ENCODE measurements at regions not wholly inside any gene's neighbourhood (a gene's known extent, or its start where the extent isn't known, plus 50 kb on each side); places are given as distances from the start of the nearest gene placed in this dataset.
"Not testable (repeated sequence)": the region's sequence is repeated elsewhere in the genome, so short reads cannot be mapped to it uniquely, and the experiment has no call there.

DNA sequence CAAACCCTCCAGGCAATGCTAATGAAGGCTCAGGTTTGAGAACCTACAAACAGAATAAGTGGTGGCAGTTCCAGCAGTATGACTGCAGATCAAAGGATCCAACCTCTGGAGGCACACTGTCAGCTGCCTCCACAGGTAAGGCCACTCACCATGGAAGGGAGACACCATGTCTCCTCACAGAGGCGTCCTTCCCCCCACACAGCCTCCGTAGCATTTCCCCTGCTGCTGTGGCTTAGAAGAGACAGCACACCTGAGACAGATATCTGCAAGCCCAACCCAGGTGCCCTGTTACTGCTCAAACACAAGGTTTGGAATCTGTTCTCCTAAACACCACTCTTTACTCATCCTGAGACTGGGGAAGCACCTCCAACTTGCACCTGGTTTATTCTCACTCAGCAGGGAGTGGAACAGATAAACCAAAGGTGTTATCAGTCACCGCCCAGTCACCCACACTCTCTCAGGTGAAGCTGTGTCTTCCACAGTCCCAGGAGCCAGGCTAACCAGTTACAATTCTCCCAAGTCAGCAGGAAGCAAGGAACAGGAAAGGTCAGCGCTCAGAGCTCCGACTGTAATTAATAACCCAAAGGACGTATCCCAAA, 311.2 kb downstream of the FOXO1 start:
- DNase-seq (ENCODE audit: low spot score): no peak

DNA sequence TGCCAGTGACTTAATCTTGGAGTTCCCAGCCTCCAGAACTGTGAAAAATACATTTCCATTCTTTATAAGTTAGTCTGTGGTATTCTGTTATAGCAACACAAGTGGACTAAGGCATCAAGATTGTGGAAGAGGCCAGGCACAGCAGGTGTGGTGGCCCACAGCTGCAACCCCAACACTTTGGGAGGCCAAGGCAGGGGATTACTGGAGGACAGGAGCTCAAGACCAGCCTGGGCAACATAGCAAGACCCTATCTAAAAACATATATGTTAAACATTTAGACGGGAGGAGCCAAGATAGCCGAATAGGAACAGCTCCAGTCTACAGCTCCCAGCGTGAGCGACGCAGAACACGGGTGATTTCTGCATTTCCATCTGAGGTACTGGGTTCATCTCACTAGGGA, 310.4 kb downstream of the FOXO1 start:
- no peak for DNase-seq (ENCODE audit: low spot score)

DNA sequence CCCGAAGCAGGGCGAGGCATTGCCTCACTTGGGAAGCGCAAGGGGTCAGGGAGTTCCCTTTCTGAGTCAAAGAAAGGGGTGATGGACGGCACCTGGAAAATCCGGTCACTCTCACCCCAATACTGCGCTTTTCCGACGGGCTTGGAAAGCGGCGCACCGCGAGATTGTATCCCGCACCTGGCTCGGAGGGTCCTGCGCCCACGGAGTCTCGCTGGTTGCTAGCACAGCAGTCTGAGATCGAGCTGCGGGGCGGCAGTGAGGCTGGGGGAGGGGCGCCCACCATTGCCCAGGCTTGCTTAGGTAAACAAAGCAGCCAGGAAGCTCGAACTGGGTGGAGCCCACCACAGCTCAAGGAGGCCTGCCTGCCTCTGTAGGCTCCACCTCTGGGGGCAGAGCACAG, 310.0 kb downstream of the FOXO1 start:
- not testable (repeated sequence) for DNase-seq (ENCODE audit: low spot score)

DNA sequence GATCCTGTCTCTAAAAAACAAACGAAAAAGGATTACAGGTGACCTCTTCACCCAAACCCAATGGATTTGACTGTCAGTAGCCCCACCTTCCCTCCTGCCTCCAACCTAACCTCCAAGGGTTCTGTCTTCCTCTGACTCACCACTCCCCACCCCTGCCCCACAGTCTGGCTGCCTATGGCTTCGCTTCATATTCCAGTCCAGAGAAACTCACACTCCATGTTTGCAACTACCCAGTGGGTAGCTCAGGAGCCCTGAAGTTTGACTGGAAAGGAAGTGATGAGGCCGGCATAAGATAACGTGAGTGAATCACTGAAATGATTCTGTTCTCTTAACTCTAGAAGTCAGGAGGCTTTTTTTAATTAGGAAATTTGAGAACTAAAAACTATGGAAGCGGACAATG, 303.9 kb downstream of the FOXO1 start:
- peak; percentile 5 for DNase-seq (ENCODE audit: low spot score)

DNA sequence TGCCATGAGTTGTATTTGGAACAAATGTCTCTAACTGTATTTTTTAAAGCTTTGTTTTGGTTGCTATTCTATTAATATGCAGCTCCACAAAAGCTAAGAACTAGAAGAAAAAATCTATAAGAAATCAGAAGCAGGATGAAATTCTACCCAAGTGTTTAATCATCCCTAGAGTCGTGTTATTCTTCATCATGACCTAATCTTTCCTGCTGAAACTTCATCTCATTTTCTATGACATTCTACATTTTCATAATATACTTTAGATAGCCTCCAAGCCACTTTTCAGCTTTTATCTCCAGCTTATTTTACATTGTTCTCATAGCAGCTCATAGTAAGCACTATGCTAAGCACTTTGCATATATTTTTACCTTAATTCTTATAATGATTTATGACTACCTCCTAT, 302.8 kb downstream of the FOXO1 start:
- DNase-seq (ENCODE audit: low spot score): no peak

- no peak for DNase-seq (ENCODE audit: low spot score)
Measured at GRCh38 chr13:40366119-40366518, 300.3 kb downstream of the FOXO1 start.

- DNase-seq (ENCODE audit: low spot score): no peak
Measured at GRCh38 chr13:40368127-40368891, 298.1 kb downstream of the FOXO1 start.

DNA sequence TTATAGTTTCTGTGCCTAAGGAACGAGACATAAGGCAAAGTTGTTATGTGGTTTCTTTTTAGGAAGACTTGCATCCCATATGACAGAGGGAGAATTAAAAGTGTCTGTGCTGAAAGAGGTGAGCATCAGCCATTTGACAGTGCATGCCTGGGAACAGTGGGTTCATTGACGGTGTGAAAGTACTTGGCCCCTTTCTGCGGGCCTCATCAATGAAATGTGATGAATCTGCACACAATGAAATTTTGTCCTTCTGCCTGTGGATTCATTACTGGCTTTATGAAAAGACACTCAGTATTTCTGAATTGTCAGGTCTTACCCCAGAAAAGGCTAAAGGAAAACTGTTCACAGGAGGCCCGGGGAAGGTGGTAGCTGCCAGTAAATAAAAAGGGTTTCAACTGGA, 295.8 kb downstream of the FOXO1 start:
- DNase-seq (ENCODE audit: low spot score): no peak

DNA sequence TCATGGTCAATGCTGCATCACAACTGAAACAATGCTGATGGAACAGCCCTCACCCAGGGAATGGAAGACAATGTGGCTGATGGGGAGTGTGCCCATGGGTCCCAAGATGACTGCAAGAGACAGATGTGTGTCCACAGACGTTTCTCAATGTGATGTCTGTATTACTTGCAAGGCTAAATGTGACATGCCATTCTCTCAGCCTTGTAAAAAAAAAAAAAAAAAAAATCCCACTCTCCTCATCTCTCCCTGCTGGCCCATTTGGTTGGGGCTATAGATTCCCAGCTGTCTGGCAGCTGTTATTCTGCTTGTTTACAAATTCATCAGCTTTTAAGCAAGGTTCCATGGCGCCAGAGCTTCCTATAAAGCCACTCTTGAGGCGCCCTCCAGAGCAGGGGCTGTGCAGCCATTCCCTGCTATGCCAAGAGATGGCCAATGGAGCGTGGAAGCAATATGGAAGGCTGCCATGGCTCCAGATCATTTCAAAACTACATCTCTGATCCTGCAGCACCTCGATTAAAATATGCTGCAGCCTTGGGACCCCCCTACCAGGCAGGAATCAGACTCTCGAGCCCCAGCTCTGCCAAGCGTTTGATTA, 294.8 kb downstream of the FOXO1 start:
- no peak for DNase-seq (ENCODE audit: low spot score)

GRCh38 chr13:40373608-40374007, 292.8 kb downstream of the FOXO1 start:
- not testable (repeated sequence) for DNase-seq (ENCODE audit: low spot score)

DNA sequence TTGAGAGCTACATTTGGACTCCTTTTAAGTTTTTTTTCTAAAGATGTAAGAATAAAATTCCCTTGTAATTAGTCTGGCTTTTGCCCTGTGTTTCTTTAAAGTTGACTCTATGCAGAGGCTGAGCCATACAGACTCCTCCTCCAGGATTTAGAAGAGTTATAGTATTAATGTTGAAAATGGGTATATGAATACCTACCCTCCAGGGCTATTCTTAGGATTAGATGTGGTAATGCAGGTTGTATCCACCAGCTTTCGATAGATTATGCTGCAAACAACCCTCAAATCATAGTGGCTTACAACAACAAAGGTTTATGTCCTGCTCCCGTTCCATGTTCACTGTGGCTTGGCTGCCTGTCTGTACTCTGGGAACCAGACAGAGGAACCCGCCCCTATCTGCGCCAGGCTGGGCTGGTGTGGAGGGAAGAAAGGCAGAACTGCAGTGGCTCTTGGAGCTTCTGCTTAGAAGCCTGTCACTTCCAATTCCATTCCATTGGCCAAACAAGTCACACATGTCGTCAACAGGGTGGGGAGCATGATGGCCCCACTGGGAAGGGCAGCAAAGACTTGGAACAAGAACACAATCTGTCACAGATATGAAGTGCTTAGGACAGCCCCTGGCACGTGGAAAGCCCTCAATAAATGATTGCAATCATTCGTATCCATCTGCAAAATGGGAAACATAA, 290.8 kb downstream of the FOXO1 start:
- DNase-seq (ENCODE audit: low spot score): no peak

GRCh38 chr13:40376296-40376849, 290.1 kb downstream of the FOXO1 start:
- no peak for DNase-seq (ENCODE audit: low spot score)

- no peak for DNase-seq (ENCODE audit: low spot score)
Measured at GRCh38 chr13:40376867-40377535, 289.4 kb downstream of the FOXO1 start.

DNA sequence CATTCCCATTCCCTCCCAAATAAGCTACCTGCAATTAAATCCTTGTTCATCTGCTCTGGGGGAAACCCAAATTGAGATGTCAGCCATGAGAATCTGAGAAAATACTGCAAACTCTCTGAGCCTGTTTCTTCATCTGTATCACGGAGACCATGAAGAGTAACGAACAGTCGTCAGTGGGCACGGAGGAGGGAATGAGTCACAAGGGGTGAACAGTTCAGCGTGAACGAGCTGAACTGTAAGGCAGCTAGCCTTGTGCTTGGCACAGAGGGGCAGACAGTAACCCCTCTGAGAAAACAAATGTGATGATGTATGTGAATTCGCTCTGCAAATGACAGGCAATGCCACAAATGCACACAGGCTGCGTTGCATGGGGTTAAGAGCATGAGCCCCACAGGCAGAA, 288.7 kb downstream of the FOXO1 start:
- DNase-seq (ENCODE audit: low spot score): no peak

- no peak for DNase-seq (ENCODE audit: low spot score)
Measured at GRCh38 chr13:40379196-40379595, 287.2 kb downstream of the FOXO1 start.

DNA sequence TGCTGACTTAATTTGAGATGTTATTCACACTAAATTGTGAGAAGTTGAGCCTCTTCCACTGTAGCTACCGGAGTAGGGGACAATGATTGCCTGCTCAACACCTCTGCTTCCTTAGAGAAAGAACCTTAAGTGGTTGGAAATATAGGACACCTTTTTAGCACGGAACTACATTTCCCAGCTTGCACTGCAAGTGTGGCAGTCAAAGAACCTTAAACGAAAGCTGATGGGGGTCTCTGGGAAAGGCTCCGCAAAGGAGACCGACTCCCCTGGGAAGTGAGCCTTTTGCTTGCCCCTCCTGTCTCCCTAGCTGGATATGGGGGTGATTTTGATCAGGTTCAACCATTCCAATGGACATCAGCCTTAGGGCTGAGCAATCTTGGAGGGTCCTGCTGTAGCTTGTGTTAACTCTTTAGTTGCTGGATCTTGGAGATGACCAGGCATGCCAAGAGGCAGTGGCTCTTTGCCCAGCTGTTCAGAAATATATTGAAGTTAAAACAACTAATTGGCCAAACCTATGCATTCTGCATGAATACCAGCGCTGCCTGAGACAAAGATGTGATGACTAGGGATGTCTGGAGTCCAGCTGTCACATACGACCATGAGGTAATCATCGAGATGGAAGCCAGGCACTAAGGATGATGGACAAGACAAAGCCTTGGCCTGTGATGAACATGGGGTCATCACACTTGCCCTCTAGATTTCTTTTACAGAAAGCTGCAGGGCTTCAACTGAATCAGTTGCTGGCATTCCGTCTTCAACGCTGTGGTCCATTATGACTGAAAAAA, 286.5 kb downstream of the FOXO1 start:
- DNase-seq (ENCODE audit: low spot score): no peak

- DNase-seq (ENCODE audit: low spot score): no peak
Measured at GRCh38 chr13:40381935-40382764, 284.3 kb downstream of the FOXO1 start.

GRCh38 chr13:40383132-40383531, 283.3 kb downstream of the FOXO1 start:
- DNase-seq (ENCODE audit: low spot score): no peak

- DNase-seq (ENCODE audit: low spot score): no peak
Measured at GRCh38 chr13:40383885-40384284, 282.6 kb downstream of the FOXO1 start.
